NB4 (cell line): ENCODE measurements at regions not wholly inside any gene's neighbourhood (a gene's known extent, or its start where the extent isn't known, plus 50 kb on each side); places are given as distances from the start of the nearest gene placed in this dataset.

Experiments
- CTCF ChIP-seq: IDR thresholded peaks from one replicate; pipeline ENCODE4 v1.5.1; 2012; ENCODE audit warnings: low read depth, low read length
- MYC ChIP-seq: IDR thresholded peaks from 2 replicates; pipeline ENCODE4 v1.6.1; 2011; ENCODE audit warnings: low read depth, low read length
- POLR2A ChIP-seq: IDR thresholded peaks from 2 replicates; pipeline ENCODE4 v1.6.1; 2011; ENCODE audit warnings: mild to moderate bottlenecking; ENCODE audit not compliant: insufficient read length; ENCODE audit errors: extremely low read depth

GRCh38 chr2:2758793-2759367, 427.8 kb upstream of the MYT1L start:
- no peak for TF ChIP-seq CTCF
- no peak for TF ChIP-seq POLR2A
- TF ChIP-seq MYC = no peak
